Hepatocyte (in vitro differentiated cells): ENCODE measurements at regions not wholly inside any gene's neighbourhood (a gene's known extent, or its start where the extent isn't known, plus 50 kb on each side); places are given as distances from the start of the nearest gene placed in this dataset.

ENCODE experiments used
- CTCF ChIP-seq: fragments of 200-600 bp; sonication (generic); IDR thresholded peaks from 2 replicates; pipeline ENCODE4 v1.5.1; 2016; ENCODE audit warnings: antibody characterized with exemption, mild to moderate bottlenecking; ENCODE audit not compliant: poor library complexity
- EZH2 ChIP-seq: fragments of 200-600 bp; sonication (generic); IDR thresholded peaks from 2 replicates; pipeline ENCODE4 v1.6.1; 2016; ENCODE audit warnings: antibody characterized with exemption, mild to moderate bottlenecking, borderline replicate concordance
- EZH2phosphoT487 ChIP-seq: fragments of 200-600 bp; sonication (generic); IDR thresholded peaks from one replicate; pipeline ENCODE4 v1.6.1; 2018; ENCODE audit warnings: antibody characterized with exemption, mild to moderate bottlenecking, low read depth, moderate library complexity; ENCODE audit not compliant: unreplicated experiment, severe bottlenecking

- no peak for TF ChIP-seq CTCF
- TF ChIP-seq EZH2, result no peak
- TF ChIP-seq EZH2phosphoT487, result no peak
Measured at GRCh38 chr20:57919049-57919448, 209.2 kb upstream of the PMEPA1 start.
